ENCODE measurements at regions not wholly inside any gene's neighbourhood (a gene's known extent, or its start where the extent isn't known, plus 50 kb on each side); places are given as distances from the start of the nearest gene placed in this dataset.

DNA sequence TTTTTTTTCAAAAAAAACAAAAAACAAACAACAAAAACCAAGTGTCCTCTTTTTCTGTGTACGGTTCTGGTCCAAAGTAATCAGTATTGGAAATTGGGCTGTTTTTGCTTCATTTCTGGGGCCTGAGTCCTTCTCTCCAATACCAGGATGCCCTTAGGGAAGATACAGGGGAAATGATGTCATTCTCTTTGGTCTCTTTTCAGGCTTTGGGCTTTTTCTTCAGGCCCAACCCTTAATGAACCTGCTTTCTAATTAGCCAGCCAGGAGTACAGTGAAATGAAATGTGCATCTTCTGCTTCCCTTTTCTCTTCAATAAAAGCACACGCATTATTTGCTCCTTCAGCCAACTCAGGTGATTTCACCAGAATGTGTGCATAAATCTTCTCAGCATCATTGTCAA, 52.6 kb upstream of the RBPJ start:
- Histone ChIP-seq H2BK12ac (ENCODE audit: low read depth, low read length) (no peak overlapping the region), H3K23me2 (ENCODE audit: low read depth, low read length) (no peaks in the 10 kb centered on the region), H4K8ac (ENCODE audit: extremely low read depth, insufficient read depth, low read length) (no peak overlapping the region), H3K23ac (ENCODE audit: insufficient read length) (no peak overlapping the region), H3K9me3 (ENCODE audit: insufficient read depth in 2 of 2, low read depth in 1 of 2, low read length in 1 of 2) (no peaks in the 10 kb centered on the region), H3K79me2 (ENCODE audit: control insufficient read depth in 1 of 2, insufficient read depth in 2 of 2, low read length in 2 of 2) (no peaks in the 10 kb centered on the region), H3K4ac (replicated peaks; ENCODE audit: insufficient read length, low read depth, low read length) (no peak overlapping the region), H3K56ac (replicated peaks; ENCODE audit: insufficient read length, low read depth, low read length) (no peak overlapping the region), H2BK5ac (ENCODE audit: low read depth, low read length) (no peak overlapping the region), H3K27ac (ENCODE audit: low read depth, low read length) (no peak overlapping the region), H3K4me2 (ENCODE audit: insufficient read depth in 1 of 2, low read depth in 2 of 2, low read length in 2 of 2) (no peak overlapping the region), H2BK15ac (ENCODE audit: low read length) (no peak overlapping the region), H3K4me3 (ENCODE audit: extremely low read depth in 1 of 4, insufficient read depth in 2 of 4, low read depth in 3 of 4, low read length in 4 of 4) (no peak overlapping the region), H2AFZ (ENCODE audit: low read length) (peak overlapping the region; percentile 45; the same call in 1 of the 2 replicates), H3K14ac (ENCODE audit: insufficient read length) (no peak overlapping the region), H3K79me1 (ENCODE audit: low read depth, low read length) (no peaks in the 10 kb centered on the region; the same call in 1 of the 2 replicates), H3K18ac (ENCODE audit: extremely low read depth, low read length) (no peak overlapping the region), H3K9ac (replicated peaks in 1 of 4; ENCODE audit: extremely low read depth in 1 of 4, low read depth in 3 of 4, low read length in 3 of 4) (no peak overlapping the region), H2BK120ac (replicated peaks; ENCODE audit: low read depth, low read length) (no peak overlapping the region), H2BK20ac (ENCODE audit: low read length) (0 out of 2 replicates have a peak overlapping the region, but pooled peaks have one; percentile 87), H4K20me1 (replicated peaks in 1 of 2; ENCODE audit: control insufficient read depth in 1 of 2, insufficient read depth in 2 of 2, low read length in 2 of 2) (no peaks in the 10 kb centered on the region), H3K4me1 (replicated peaks in 1 of 4; ENCODE audit: control insufficient read depth in 3 of 4, insufficient read depth in 4 of 4, low read length in 3 of 4) (peaks cover 0 to 9% (median 2%) of the 10 kb centered on the region in 4 experiments; a peak in 3 of 7 replicates), H2AK5ac (ENCODE audit: low read depth, low read length) (no peak overlapping the region), H4K91ac (replicated peaks; ENCODE audit: insufficient read length, low read length) (no peak overlapping the region), H3K36me3 (ENCODE audit: control insufficient read depth in 2 of 4, insufficient read depth in 4 of 4, low read length in 3 of 4) (no peaks in the 10 kb centered on the region), H3K27me3 (replicated peaks in 1 of 4; ENCODE audit: control insufficient read depth in 3 of 4, extremely low read depth in 1 of 4, insufficient read depth in 3 of 4, low read length in 3 of 4) (no peaks in the 10 kb centered on the region), H4K5ac (ENCODE audit: insufficient read length, low read depth, low read length) (no peak overlapping the region)
- CTCF ChIA-PET (ENCODE audit: partially characterized antibody) = interaction anchor here (0.6 kb wide), 1 partner anchor 159 kb away, joined by 3 read pairs; no protein-coding TSS in a partner anchor
- POLR2A ChIA-PET (ENCODE audit: partially characterized antibody) = interaction anchor here (0.7 kb wide), 1 partner anchor 313 kb away, joined by 3 read pairs; no protein-coding TSS in a partner anchor
- 83% methylated on average over 2 of the region's 2 CpGs; no CpG with 5 or more reads in 1 of the 2 experiments for WGBS, 2 experiments (ENCODE audit: extremely low coverage in 1 of 2, insufficient coverage in 1 of 2, insufficient read length in 1 of 2, insufficient replicate concordance in 2 of 2, low coverage in 1 of 2, low lambda C conversion rate in 2 of 2, missing lambda C conversion rate in 1 of 2)
- FAIRE-seq = peak; percentile 79
- DNase-seq (ENCODE audit: low read depth in 1 of 2, low spot score in 2 of 2) = no peak
- TF ChIP-seq HDAC6 (IDR thresholded peaks at IDR 0.05; ENCODE audit: low read depth, low read length) (no peak), CTBP2 (IDR thresholded peaks at IDR 0.05; ENCODE audit: borderline replicate concordance, insufficient read depth, insufficient read length, low read length) (no peak), TEAD4 (IDR thresholded peaks at IDR 0.05; ENCODE audit: low read depth, low read length) (no peak), RNF2 (IDR thresholded peaks at IDR 0.05; ENCODE audit: borderline replicate concordance, low read depth, low read length, missing control alignments, poor library complexity, severe bottlenecking) (no peak), KDM5A (IDR thresholded peaks at IDR 0.05; ENCODE audit: low read length) (no peak), TAF1 (IDR thresholded peaks at IDR 0.05; ENCODE audit: low read depth, low read length) (no peak), MAFK (IDR thresholded peaks at IDR 0.05; ENCODE audit: low read depth, low read length) (no peak), SUZ12 (IDR thresholded peaks at IDR 0.05; ENCODE audit: low read length) (no peak), BCL11A (IDR thresholded peaks at IDR 0.05; ENCODE audit: low read depth in 2 of 2, low read length in 2 of 2) (no peak), GTF2F1 (IDR thresholded peaks at IDR 0.05; ENCODE audit: borderline replicate concordance, low read depth, low read length) (no peak), JUND (IDR thresholded peaks at IDR 0.05; ENCODE audit: low read length) (no peak), EZH2 (IDR thresholded peaks at IDR 0.05; ENCODE audit: low read depth, low read length, severe bottlenecking) (no peak)
- TF ChIP-seq, protein P1, sequence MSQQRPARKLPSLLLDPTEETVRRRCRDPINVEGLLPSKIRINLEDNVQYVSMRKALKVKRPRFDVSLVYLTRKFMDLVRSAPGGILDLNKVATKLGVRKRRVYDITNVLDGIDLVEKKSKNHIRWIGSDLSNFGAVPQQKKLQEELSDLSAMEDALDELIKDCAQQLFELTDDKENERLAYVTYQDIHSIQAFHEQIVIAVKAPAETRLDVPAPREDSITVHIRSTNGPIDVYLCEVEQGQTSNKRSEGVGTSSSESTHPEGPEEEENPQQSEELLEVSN (IDR thresholded peaks at IDR 0.05) = no peak

Data from H1 (cell line).